GM20000 (cell line): ENCODE measurements at regions not wholly inside any gene's neighbourhood (a gene's known extent, or its start where the extent isn't known, plus 50 kb on each side); places are given as distances from the start of the nearest gene placed in this dataset.

Experiments
- DNase-seq: peaks from one replicate; pipeline ENCODE4 v3.0.0; 2012; ENCODE audit warnings: low spot score
- CTCF ChIP-seq: IDR thresholded peaks from 2 replicates; pipeline ENCODE4 v1.5.1; 2012; ENCODE audit warnings: mild to moderate bottlenecking, control low read depth; ENCODE audit errors: extremely low read depth, missing control alignments

GRCh38 chr4:171621646-171622045, 191.6 kb upstream of the GALNTL6 start:
- DNase-seq, result no peak
- TF ChIP-seq CTCF, result no peak

GRCh38 chr4:171612907-171613306, 200.3 kb upstream of the GALNTL6 start:
- no peak for TF ChIP-seq CTCF
- no peak for DNase-seq

- no peak for DNase-seq
- no peak for TF ChIP-seq CTCF
Observed at GRCh38 chr4:171602638-171603355, 210.4 kb upstream of the GALNTL6 start.

- DNase-seq, result no peak
- TF ChIP-seq CTCF, result no peak
Observed at GRCh38 chr4:171601091-171601490, 212.1 kb upstream of the GALNTL6 start.

- no peak for DNase-seq
- no peak for TF ChIP-seq CTCF
Observed at GRCh38 chr4:171599628-171600027, 213.6 kb upstream of the GALNTL6 start.

- TF ChIP-seq CTCF, result no peak
- DNase-seq, result no peak
Observed at GRCh38 chr4:171594293-171594692, 218.9 kb upstream of the GALNTL6 start.

GRCh38 chr4:171590716-171591115, 222.5 kb upstream of the GALNTL6 start:
- no peak for DNase-seq
- TF ChIP-seq CTCF, result no peak
